ENCODE measurements at regions not wholly inside any gene's neighbourhood (a gene's known extent, or its start where the extent isn't known, plus 50 kb on each side); places are given as distances from the start of the nearest gene placed in this dataset.

DNA sequence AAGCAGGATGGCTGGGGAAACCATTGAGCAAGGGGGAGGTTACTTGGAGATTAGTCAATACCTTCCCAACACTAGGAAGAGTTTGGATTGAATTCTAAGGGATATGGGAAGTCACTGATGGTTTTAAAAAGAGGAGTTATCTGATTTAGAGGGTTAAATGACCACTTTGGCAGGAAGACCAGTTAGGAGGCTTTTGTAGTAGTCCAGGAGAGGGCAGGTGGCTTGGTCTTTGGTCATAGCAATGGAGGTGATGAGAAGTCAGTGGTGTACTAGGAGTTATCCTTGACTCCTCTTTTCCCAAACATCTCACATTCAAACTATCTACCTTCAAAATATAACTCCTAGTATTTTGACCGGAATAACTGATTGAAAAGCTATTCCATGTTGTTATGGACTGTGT, 644.1 kb downstream of the UTRN start:
- Histone ChIP-seq H3K79me2 (ENCODE audit: insufficient read depth, low read depth) (no peaks in the 10 kb centered on the region), H3K4me2 (no peak overlapping the region), H3K27me3 (ENCODE audit: insufficient read depth, low read depth) (no peaks in the 10 kb centered on the region), H3K36me3 (ENCODE audit: insufficient read depth) (no peaks in the 10 kb centered on the region), H2AFZ (ENCODE audit: low read depth) (no peak overlapping the region), H4K20me1 (ENCODE audit: insufficient read depth) (no peaks in the 10 kb centered on the region), H3K4me3 (IDR thresholded peaks at IDR 0.05; ENCODE audit: insufficient read depth, low read depth, low read length) (no peak overlapping the region), H3K27ac (no peak overlapping the region), H3K4me1 (ENCODE audit: low read depth, poor library complexity, severe bottlenecking) (no peaks in the 10 kb centered on the region), H3K9ac (no peak overlapping the region)
- TF ChIP-seq, protein P1, sequence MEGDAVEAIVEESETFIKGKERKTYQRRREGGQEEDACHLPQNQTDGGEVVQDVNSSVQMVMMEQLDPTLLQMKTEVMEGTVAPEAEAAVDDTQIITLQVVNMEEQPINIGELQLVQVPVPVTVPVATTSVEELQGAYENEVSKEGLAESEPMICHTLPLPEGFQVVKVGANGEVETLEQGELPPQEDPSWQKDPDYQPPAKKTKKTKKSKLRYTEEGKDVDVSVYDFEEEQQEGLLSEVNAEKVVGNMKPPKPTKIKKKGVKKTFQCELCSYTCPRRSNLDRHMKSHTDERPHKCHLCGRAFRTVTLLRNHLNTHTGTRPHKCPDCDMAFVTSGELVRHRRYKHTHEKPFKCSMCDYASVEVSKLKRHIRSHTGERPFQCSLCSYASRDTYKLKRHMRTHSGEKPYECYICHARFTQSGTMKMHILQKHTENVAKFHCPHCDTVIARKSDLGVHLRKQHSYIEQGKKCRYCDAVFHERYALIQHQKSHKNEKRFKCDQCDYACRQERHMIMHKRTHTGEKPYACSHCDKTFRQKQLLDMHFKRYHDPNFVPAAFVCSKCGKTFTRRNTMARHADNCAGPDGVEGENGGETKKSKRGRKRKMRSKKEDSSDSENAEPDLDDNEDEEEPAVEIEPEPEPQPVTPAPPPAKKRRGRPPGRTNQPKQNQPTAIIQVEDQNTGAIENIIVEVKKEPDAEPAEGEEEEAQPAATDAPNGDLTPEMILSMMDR (conservative IDR thresholded peaks at IDR 0.05; ENCODE audit: low read depth, low read length), result no peak

DNA sequence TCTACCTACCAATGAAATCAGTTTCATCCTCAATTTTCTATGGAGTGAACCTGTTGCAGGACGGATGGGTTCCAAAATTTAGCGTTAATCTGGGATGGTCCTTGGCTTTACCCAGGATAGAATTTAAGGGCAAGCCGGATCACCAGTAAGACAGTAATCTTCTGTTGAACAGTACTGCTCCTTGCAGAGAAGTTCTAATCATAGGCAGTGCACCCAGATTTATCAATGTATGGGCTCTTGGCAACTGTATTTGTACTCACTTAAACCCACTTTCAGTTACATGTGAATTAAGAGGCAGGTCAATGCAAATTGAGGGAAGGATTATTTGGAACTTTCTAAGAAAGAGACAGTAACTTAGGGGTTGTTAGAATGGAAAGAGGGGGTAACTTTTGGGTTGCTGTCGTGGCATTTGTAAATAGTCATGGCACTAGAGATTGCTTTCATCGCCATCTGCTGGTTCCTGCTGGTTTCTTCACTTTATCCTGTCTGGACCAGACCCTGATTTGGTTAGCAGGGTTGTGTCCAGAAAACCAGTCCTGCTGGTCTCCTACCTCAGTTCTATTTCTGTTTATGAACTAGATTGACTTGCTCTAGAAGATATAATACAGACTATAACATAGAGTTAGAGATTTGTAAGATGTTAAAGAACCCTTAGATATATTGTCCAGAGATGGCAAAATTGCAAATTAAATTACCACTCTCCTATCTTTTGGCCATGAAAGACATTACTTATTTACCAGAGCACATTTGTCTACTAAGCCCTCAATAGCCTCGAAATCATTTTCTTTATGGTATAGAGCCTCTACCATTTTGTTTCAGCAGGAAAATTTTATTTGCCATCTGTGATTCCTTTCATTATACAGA, 646.3 kb downstream of the UTRN start:
- TF ChIP-seq, protein P1 (conservative IDR thresholded peaks at IDR 0.05; ENCODE audit: low read depth, low read length), result peak; percentile 77
- no peaks in the 10 kb centered on the region for H4K20me1 ChIP-seq (ENCODE audit: insufficient read depth)
- no peaks in the 10 kb centered on the region for H3K79me2 ChIP-seq (ENCODE audit: insufficient read depth, low read depth)
- H3K4me2 ChIP-seq, result no peak overlapping the region
- H3K27ac ChIP-seq, result no peak overlapping the region
- no peak overlapping the region for H3K4me3 ChIP-seq (IDR thresholded peaks at IDR 0.05; ENCODE audit: insufficient read depth, low read depth, low read length)
- H3K27me3 ChIP-seq (ENCODE audit: insufficient read depth, low read depth), result no peaks in the 10 kb centered on the region
- no peaks in the 10 kb centered on the region for H3K4me1 ChIP-seq (ENCODE audit: low read depth, poor library complexity, severe bottlenecking)
- no peaks in the 10 kb centered on the region for H3K36me3 ChIP-seq (ENCODE audit: insufficient read depth)
- H2AFZ ChIP-seq (ENCODE audit: low read depth), result peak overlapping the region; percentile 19; the same call in 1 of the 2 replicates
- no peak overlapping the region for H3K9ac ChIP-seq

DNA sequence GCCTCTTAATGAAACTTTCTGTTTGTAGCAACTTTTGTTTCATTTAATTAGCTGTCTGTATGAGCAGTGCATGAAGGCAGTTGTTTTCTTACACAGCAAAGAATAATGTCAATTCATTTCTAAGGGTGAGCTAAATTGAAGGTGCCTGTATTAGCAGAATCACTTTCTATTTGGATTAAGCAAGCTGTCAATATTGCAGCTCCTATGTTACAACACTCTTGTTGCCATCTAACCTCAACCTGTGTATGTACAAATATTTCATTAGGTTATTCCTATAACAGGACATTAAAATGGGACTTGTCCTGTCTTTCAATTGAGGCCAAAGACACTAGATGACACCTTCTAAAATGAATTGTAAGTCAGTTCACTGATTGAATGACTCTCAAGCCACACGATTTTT, 647.5 kb downstream of the UTRN start:
- Histone ChIP-seq H3K27ac (no peak overlapping the region), H2AFZ (ENCODE audit: low read depth) (no peak overlapping the region), H3K27me3 (ENCODE audit: insufficient read depth, low read depth) (no peaks in the 10 kb centered on the region), H3K4me1 (ENCODE audit: low read depth, poor library complexity, severe bottlenecking) (no peaks in the 10 kb centered on the region), H4K20me1 (ENCODE audit: insufficient read depth) (no peaks in the 10 kb centered on the region), H3K4me3 (IDR thresholded peaks at IDR 0.05; ENCODE audit: insufficient read depth, low read depth, low read length) (no peak overlapping the region), H3K4me2 (no peak overlapping the region), H3K9ac (no peak overlapping the region), H3K36me3 (ENCODE audit: insufficient read depth) (no peaks in the 10 kb centered on the region), H3K79me2 (ENCODE audit: insufficient read depth, low read depth) (no peaks in the 10 kb centered on the region)
- TF ChIP-seq, protein P1 (conservative IDR thresholded peaks at IDR 0.05; ENCODE audit: low read depth, low read length), result no peak

DNA sequence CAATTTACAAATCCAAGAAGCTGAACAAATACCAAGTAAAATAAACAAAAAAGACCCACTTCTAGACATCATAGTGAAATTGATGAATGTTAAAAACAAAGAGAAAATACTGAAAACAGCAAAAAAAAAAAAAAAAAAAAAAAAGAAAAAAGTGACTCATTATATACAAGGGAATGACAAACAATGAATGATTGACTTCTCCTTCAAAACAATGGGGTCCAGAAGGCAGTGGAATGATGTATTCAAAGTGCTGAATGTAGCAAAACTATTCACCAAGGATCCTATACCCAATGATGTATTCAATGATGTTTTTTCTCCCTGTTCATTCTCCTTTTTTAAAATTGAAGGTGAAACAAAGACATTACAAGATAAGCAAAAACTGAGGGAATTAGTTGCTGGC, 650.0 kb downstream of the UTRN start:
- no peak overlapping the region for H3K27ac ChIP-seq
- H2AFZ ChIP-seq (ENCODE audit: low read depth), result no peak overlapping the region
- H3K4me2 ChIP-seq, result no peak overlapping the region
- H3K9ac ChIP-seq, result no peak overlapping the region
- H3K79me2 ChIP-seq (ENCODE audit: insufficient read depth, low read depth), result no peaks in the 10 kb centered on the region
- H4K20me1 ChIP-seq (ENCODE audit: insufficient read depth), result no peaks in the 10 kb centered on the region
- H3K36me3 ChIP-seq (ENCODE audit: insufficient read depth), result no peaks in the 10 kb centered on the region
- H3K27me3 ChIP-seq (ENCODE audit: insufficient read depth, low read depth), result no peaks in the 10 kb centered on the region
- no peak overlapping the region for H3K4me3 ChIP-seq (IDR thresholded peaks at IDR 0.05; ENCODE audit: insufficient read depth, low read depth, low read length)
- TF ChIP-seq, protein P1 (conservative IDR thresholded peaks at IDR 0.05; ENCODE audit: low read depth, low read length), result no peak
- H3K4me1 ChIP-seq (ENCODE audit: low read depth, poor library complexity, severe bottlenecking), result no peaks in the 10 kb centered on the region

All from KMS-11 (cell line).